Heart left ventricle (tissue), 16 donors: ENCODE measurements at regions not wholly inside any gene's neighbourhood (a gene's known extent, or its start where the extent isn't known, plus 50 kb on each side); places are given as distances from the start of the nearest gene placed in this dataset.

ENCODE experiments used
- ATAC-seq, 4 donors: fragments of 200-7000 bp; cut with Tn5 transposase; one replicate each; pipeline ENCODE4 v1.9.1; 2020 to 2022; ENCODE audit warnings: moderate library complexity in 4 of 4, mild to moderate bottlenecking in 3 of 4, moderate number of reproducible peaks in 1 of 4
- DNase-seq, 5 donors: peaks; one replicate each; pipeline ENCODE4 v3.0.0-alpha.2; 2020
- H3K27ac ChIP-seq, 12 donors: fragments of 200-600 bp; sonication (generic) in 4 of 12; one replicate each; pipeline versions ENCODE4 v1.5.0 to v1.8.0; 2016 to 2022; ENCODE audit warnings: mild to moderate bottlenecking in 2 of 12
- H3K27me3 ChIP-seq, 9 donors: fragments of 200-600 bp; sonication (generic) in 2 of 9; one replicate each; pipeline versions ENCODE4 v1.5.1 to v1.8.0; 2016 to 2022; ENCODE audit warnings: mild to moderate bottlenecking in 3 of 9
- H3K36me3 ChIP-seq, 9 donors: fragments of 200-600 bp; sonication (generic) in 2 of 9; one replicate each; pipeline versions ENCODE4 v1.5.0 to v1.8.0; 2018 to 2022; ENCODE audit warnings: mild to moderate bottlenecking in 2 of 9
- H3K4me1 ChIP-seq, 12 donors: fragments of 200-600 bp; sonication (generic) in 4 of 12; one replicate each; pipeline versions ENCODE4 v1.5.0 to v1.8.0; 2016 to 2022; ENCODE audit warnings: mild to moderate bottlenecking in 3 of 12
- H3K4me3 ChIP-seq, 12 donors: fragments of 200-600 bp; sonication (generic) in 4 of 12; one replicate each; pipeline versions ENCODE4 v1.5.0 to v1.8.0; 2017 to 2022; ENCODE audit warnings: mild to moderate bottlenecking in 9 of 12, moderate library complexity in 4 of 12
- H3K9me3 ChIP-seq, 12 donors: fragments of 200-600 bp; sonication (generic) in 4 of 12; one replicate each; pipeline versions ENCODE4 v1.5.0 to v1.8.0; 2016 to 2022; ENCODE audit warnings: mild to moderate bottlenecking in 1 of 12
- POLR2A ChIP-seq, 2 donors: fragments of 450-650 bp; IDR thresholded peaks; one replicate each; pipeline ENCODE4 v1.6.1; 2017; ENCODE audit warnings: antibody characterized with exemption in 2 of 2, mild to moderate bottlenecking in 2 of 2, moderate library complexity in 2 of 2
- WGBS, 4 donors: extraction: QIAGEN DNeasy Blood & Tissue Kit in 2 of 4; methylation state at CpG; one replicate each; pipeline versions ENCODE4 v1.1.5 to v1.1.7; 2013 to 2018; 5-methylcytosine and 5-hydroxymethylcytosine counted together
- intact Hi-C, 10 donors: fragments of 100-400 bp; cut with DNase I; formaldehyde crosslinking; loops; one replicate each; pipeline versions ENCODE4 v1.11.1 to v1.14.2; 2022
- TF ChIP-seq, protein P1 (sequence below), 12 donors: fragments of 200-600 bp; sonication (generic) in 4 of 12; IDR thresholded peaks; one replicate each; pipeline versions ENCODE4 v1.5.0 to v1.8.0; 2018 to 2022; ENCODE audit warnings: antibody characterized with exemption in 12 of 12, mild to moderate bottlenecking in 5 of 12
- donor health status: ischemic (EF 13 %, LVEDD 7.1; RV severe dilation, severe dysfunction).
- donor health status: healthy with polysubstance abuse.
- donor health status: DM: no; HTN: yes; CAD: no.
- donor health status: DM: no; HTN: no; CAD: no.
- donor health status: ischemic (EF 25% LVEDD 6.9; RV normal size, moderate dysfunction).
- donor health status: ischemic (EF 25% LVEDD 5.7; RV mildly dilated, moderate dysfunction).
- donor health status: healthy.
- donor health status: DM: yes; HTN: yes; CAD: no.
- donor health status: ischemic (EF 35%, LVEDD 5.7; RV mildly dilated, moderate dysfunction).
- donor health status: nonischemic (EF 11% LVEDD 7.7; RV severe dilation, severe dysfunction).
- donor health status: DM: yes; HTN: yes; CAD: no.
- donor health status: PGD.
- donor health status: ischemic (EF 29% LVEDD 5.4; RV normal size, mild dysfunction).
- donor health status: nonischemic (EF 23%, LVEDD 6.1; RV moderate dilation, normal function).

- TF ChIP-seq POLR2A (IDR thresholded peaks at IDR 0.05) = no peak
- TF ChIP-seq, protein P1, sequence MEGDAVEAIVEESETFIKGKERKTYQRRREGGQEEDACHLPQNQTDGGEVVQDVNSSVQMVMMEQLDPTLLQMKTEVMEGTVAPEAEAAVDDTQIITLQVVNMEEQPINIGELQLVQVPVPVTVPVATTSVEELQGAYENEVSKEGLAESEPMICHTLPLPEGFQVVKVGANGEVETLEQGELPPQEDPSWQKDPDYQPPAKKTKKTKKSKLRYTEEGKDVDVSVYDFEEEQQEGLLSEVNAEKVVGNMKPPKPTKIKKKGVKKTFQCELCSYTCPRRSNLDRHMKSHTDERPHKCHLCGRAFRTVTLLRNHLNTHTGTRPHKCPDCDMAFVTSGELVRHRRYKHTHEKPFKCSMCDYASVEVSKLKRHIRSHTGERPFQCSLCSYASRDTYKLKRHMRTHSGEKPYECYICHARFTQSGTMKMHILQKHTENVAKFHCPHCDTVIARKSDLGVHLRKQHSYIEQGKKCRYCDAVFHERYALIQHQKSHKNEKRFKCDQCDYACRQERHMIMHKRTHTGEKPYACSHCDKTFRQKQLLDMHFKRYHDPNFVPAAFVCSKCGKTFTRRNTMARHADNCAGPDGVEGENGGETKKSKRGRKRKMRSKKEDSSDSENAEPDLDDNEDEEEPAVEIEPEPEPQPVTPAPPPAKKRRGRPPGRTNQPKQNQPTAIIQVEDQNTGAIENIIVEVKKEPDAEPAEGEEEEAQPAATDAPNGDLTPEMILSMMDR (IDR thresholded peaks at IDR 0.05) = no peak
- ATAC-seq (no peak), DNase-seq (no peak)
- no peak overlapping the region for H3K27ac ChIP-seq
- intact Hi-C loops = no loop called here
- H3K36me3 ChIP-seq = no peaks in the 10 kb centered on the region
- H3K9me3 ChIP-seq = no peaks in the 10 kb centered on the region
- H3K4me3 ChIP-seq = no peak overlapping the region
- peaks cover 0 to 16% (median 8%) of the 10 kb centered on the region in 12 donors for H3K4me1 ChIP-seq
- WGBS, 4 donors = 43 to 56% (median 49%) methylated on average over 8 of the region's 8 CpGs
- H3K27me3 ChIP-seq = no peaks in the 10 kb centered on the region
Observed at GRCh38 chr12:28086521-28087155, 103.6 kb upstream of the CCDC91 start.

DNA sequence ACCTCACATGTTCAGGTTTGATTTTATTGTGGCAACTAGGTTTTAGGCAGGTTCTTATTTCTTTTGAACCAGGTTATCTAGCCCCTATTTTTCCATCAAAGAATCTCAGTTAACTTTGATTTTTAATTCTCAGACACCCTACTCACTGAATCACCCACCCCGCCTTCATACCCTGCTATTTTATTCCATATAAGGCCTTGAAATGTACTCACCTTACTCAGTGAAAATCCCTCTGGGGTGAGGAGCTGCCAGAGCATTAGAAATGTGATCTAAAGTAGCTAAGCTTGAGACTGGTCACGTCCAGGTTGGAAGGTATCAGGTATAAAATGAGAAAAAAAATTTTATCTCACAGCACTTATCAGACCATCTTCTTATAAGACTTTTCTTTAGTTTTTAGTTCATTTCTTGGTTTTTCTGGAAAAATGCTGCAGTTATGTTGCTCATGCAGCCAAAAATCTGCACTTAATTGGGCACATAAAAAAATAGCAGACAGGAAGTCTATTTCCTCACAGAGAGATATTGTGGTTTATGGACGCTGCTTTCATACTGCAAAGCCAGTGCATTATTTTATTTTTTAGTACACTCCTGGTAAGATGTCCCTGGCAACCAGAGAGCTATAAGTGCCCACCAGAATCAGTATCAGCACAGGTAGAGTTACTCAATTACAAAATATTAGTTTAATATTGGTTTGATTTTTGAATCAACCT is 101.5 kb upstream of the CCDC91 start:
- H3K27me3 ChIP-seq = no peaks in the 10 kb centered on the region
- ATAC-seq = no peak
- no peak for DNase-seq
- H3K4me1 ChIP-seq = peaks cover 0 to 16% (median 8%) of the 10 kb centered on the region in 12 donors
- H3K9me3 ChIP-seq = no peaks in the 10 kb centered on the region
- H3K27ac ChIP-seq = no peak overlapping the region
- intact Hi-C loops = no loop called here
- WGBS, 4 donors = 62 to 70% (median 64%) methylated on average over 3 of the region's 3 CpGs
- H3K4me3 ChIP-seq = no peak overlapping the region
- TF ChIP-seq POLR2A (IDR thresholded peaks at IDR 0.05) = no peak
- TF ChIP-seq, protein P1 (IDR thresholded peaks at IDR 0.05) = no peak
- H3K36me3 ChIP-seq = no peaks in the 10 kb centered on the region

DNA sequence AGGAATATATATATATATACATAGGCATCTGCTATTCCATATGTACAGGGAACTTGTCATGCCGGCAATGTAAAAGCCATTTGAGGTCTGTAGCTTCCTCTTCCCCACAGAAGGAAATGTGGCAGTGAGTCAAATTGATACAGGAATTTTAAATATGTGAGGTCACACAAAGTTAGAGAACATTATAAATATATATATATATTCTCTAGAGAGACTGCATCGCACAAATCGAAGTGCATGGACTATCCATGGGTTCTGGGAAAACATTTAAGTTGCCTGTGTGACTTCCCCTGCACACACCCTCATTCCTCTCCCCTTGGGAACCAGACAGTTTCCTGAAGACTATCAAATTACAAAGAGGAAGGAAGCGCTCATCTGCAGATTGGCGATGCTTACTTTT is 100.9 kb upstream of the CCDC91 start:
- DNase-seq = peak in 1 of 5 donors; percentile 16
- ATAC-seq = peak in 2 of 4 donors; percentile 38 to 62
- H3K27me3 ChIP-seq = no peaks in the 10 kb centered on the region
- H3K27ac ChIP-seq = no peak overlapping the region
- TF ChIP-seq, protein P1 (IDR thresholded peaks at IDR 0.05) = no peak
- TF ChIP-seq POLR2A (IDR thresholded peaks at IDR 0.05) = no peak
- intact Hi-C loops = no loop called here
- no peak overlapping the region for H3K4me3 ChIP-seq
- WGBS, 4 donors = 23 to 30% (median 26%) methylated on average over 5 of the region's 5 CpGs
- H3K4me1 ChIP-seq = peaks cover 0 to 16% (median 8%) of the 10 kb centered on the region in 12 donors
- H3K36me3 ChIP-seq = no peaks in the 10 kb centered on the region
- H3K9me3 ChIP-seq = no peaks in the 10 kb centered on the region

DNA sequence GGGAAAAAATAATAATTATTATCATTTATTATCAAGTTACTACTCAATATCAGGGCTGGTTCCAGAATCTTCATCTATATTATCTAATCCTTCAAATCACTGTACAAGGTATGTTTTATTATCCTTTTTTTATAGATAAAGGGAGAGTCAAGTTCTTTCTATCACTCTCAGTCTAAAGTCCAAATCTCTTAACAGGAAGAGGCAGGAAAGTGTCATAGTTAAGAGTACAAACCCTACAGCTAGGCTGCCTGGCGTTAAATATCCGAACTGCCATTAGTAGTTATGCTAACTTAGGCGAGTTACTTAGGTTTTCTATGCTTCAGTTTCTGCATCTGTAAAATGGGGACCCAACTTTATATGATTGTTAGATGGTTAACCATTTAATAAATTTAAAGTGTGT is 99.4 kb upstream of the CCDC91 start:
- ATAC-seq = no peak
- 92 to 96% (median 93%) methylated on average over 3 of the region's 3 CpGs for WGBS, 4 donors
- TF ChIP-seq POLR2A (IDR thresholded peaks at IDR 0.05) = no peak
- TF ChIP-seq, protein P1 (IDR thresholded peaks at IDR 0.05) = no peak
- H3K4me3 ChIP-seq = no peak overlapping the region
- no peak for DNase-seq
- no peaks in the 10 kb centered on the region for H3K36me3 ChIP-seq
- H3K27me3 ChIP-seq = no peaks in the 10 kb centered on the region
- H3K4me1 ChIP-seq = peaks cover 0 to 16% (median 8%) of the 10 kb centered on the region in 12 donors
- H3K27ac ChIP-seq = no peak overlapping the region
- no peaks in the 10 kb centered on the region for H3K9me3 ChIP-seq
- intact Hi-C loops = no loop called here
